WTC11 (cell line): ENCODE measurements at regions not wholly inside any gene's neighbourhood (a gene's known extent, or its start where the extent isn't known, plus 50 kb on each side); places are given as distances from the start of the nearest gene placed in this dataset.
A peak's percentile ranks its signal among the peaks of the same experiment; 100 is the strongest.

Experiments
- ATAC-seq: fragments of 200-7000 bp; cut with Tn5 transposase; 2 replicates; pipeline ENCODE4 v1.10.0; 2021; ENCODE audit warnings: mild to moderate bottlenecking, moderate library complexity
- CTCF ChIA-PET: fragments of 300-600 bp; sonication (Branson Sonifier 250); formaldehyde crosslinking; loops from one replicate; lab custom pipeline; 2021; ENCODE audit warnings: antibody characterized with exemption; lab: Charles Lee
- POLR2A ChIA-PET: fragments of 350-600 bp; sonication (Branson Sonifier 250); formaldehyde crosslinking; loops from one replicate; lab custom pipeline; 2021; ENCODE audit warnings: antibody characterized with exemption; lab: Charles Lee
- DNase-seq: peaks from one replicate; pipeline ENCODE4 v3.0.0; 2021; ENCODE audit warnings: low spot score
- H3K27ac Mint-ChIP-seq: 2 replicates; pipeline ENCODE4 v1.8.0; 2021; ENCODE audit warnings: mixed read lengths
- H3K27me3 Mint-ChIP-seq: 2 replicates; pipeline ENCODE4 v1.8.0; 2021; ENCODE audit warnings: low read depth, mild to moderate bottlenecking, moderate library complexity, mixed read lengths
- H3K36me3 Mint-ChIP-seq: 2 replicates; pipeline ENCODE4 v1.8.0; 2021; ENCODE audit warnings: mixed read lengths
- H3K4me1 Mint-ChIP-seq: 2 replicates; pipeline ENCODE4 v1.8.0; 2022; ENCODE audit warnings: mixed read lengths
- H3K4me3 Mint-ChIP-seq: 2 replicates; pipeline ENCODE4 v1.8.0; 2021; ENCODE audit warnings: mild to moderate bottlenecking, moderate library complexity, mixed read lengths
- H3K9me3 Mint-ChIP-seq: 2 replicates; pipeline ENCODE4 v1.8.0; 2021; ENCODE audit warnings: mixed read lengths
- ATF3 ChIP-seq: sonication (generic); formaldehyde crosslinking; conservative IDR thresholded peaks from 2 replicates; pipeline ENCODE4 v1.8.1; 2022; ENCODE audit warnings: mild to moderate bottlenecking, missing genetic modification reagents
- CREM ChIP-seq: sonication (generic); formaldehyde crosslinking; IDR thresholded peaks from 2 replicates; pipeline ENCODE4 v1.8.1; 2022; ENCODE audit warnings: mild to moderate bottlenecking, missing genetic modification reagents, moderate library complexity
- GABPB1 ChIP-seq: sonication (generic); formaldehyde crosslinking; IDR thresholded peaks from 2 replicates; pipeline ENCODE4 v1.8.1; 2023; ENCODE audit warnings: mild to moderate bottlenecking, missing genetic modification reagents
- SMAD3 ChIP-seq: sonication (generic); formaldehyde crosslinking; IDR thresholded peaks from 2 replicates; pipeline ENCODE4 v1.8.0; 2022; ENCODE audit warnings: missing genetic modification reagents, mild to moderate bottlenecking, borderline replicate concordance
- SOX15 ChIP-seq: fragments of 250-450 bp; sonication (Bioruptor Pico); IDR thresholded peaks from 2 replicates; pipeline ENCODE4 v1.9.0; 2021; ENCODE audit warnings: mild to moderate bottlenecking
- ZBTB21 ChIP-seq: sonication (generic); formaldehyde crosslinking; IDR thresholded peaks from 2 replicates; pipeline ENCODE4 v1.8.1; 2023; ENCODE audit warnings: mild to moderate bottlenecking, missing genetic modification reagents, borderline replicate concordance
- ZBTB43 ChIP-seq: sonication (generic); formaldehyde crosslinking; IDR thresholded peaks from 2 replicates; pipeline ENCODE4 v1.8.1; 2023; ENCODE audit warnings: mild to moderate bottlenecking, missing genetic modification reagents
- ZNF416 ChIP-seq: fragments of 250-450 bp; sonication (Bioruptor Pico); IDR thresholded peaks from 2 replicates; pipeline ENCODE4 v1.9.0; 2021; ENCODE audit warnings: mild to moderate bottlenecking, inconsistent platforms
- TF ChIP-seq, protein P1 (sequence below): fragments of 250-450 bp; sonication (Bioruptor Pico); IDR thresholded peaks from 2 replicates; pipeline ENCODE4 v2.1.2; 2022; ENCODE audit warnings: mild to moderate bottlenecking, moderate library complexity
- TF ChIP-seq, protein P2 (sequence below): sonication (generic); formaldehyde crosslinking; IDR thresholded peaks from 2 replicates; pipeline ENCODE4 v1.8.1; 2023; ENCODE audit warnings: mild to moderate bottlenecking, missing genetic modification reagents, moderate library complexity
- TF ChIP-seq, protein P3 (sequence below): fragments of 200-600 bp; IDR thresholded peaks from 2 replicates; pipeline ENCODE4 v1.8.0; 2022; ENCODE audit warnings: antibody characterized with exemption
- TF ChIP-seq, protein P4 (sequence below): fragments of 250-450 bp; sonication (Bioruptor Pico); IDR thresholded peaks from 2 replicates; pipeline ENCODE4 v1.9.0; 2021; ENCODE audit warnings: mild to moderate bottlenecking

GRCh38 chrX:128818690-128819089 lies 704.6 kb downstream of the SMARCA1 start:
- H3K9me3 Mint-ChIP-seq = no peaks in the 10 kb centered on the region
- H3K4me3 Mint-ChIP-seq = no peak overlapping the region
- POLR2A ChIA-PET = no interaction called here
- ATAC-seq = no peak
- CTCF ChIA-PET = interaction anchor here (1.6 kb wide), 2 partner anchors 37 to 55 kb away, joined by 4 to 6 read pairs; no protein-coding TSS in a partner anchor
- H3K27me3 Mint-ChIP-seq = no peaks in the 10 kb centered on the region
- no peak overlapping the region for H3K27ac Mint-ChIP-seq
- 0 out of 2 replicates have a peak, but pooled peaks have one; percentile 28 for TF ChIP-seq GABPB1 (CRISPR knock-in tag)
- no peak for TF ChIP-seq ZNF416 (CRISPR knock-in tag)
- TF ChIP-seq, protein P1, sequence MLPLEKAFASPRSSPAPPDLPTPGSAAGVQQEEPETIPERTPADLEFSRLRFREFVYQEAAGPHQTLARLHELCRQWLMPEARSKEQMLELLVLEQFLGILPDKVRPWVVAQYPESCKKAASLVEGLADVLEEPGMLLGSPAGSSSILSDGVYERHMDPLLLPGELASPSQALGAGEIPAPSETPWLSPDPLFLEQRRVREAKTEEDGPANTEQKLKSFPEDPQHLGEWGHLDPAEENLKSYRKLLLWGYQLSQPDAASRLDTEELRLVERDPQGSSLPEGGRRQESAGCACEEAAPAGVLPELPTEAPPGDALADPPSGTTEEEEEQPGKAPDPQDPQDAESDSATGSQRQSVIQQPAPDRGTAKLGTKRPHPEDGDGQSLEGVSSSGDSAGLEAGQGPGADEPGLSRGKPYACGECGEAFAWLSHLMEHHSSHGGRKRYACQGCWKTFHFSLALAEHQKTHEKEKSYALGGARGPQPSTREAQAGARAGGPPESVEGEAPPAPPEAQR (CRISPR knock-in tag) = no peak
- TF ChIP-seq, protein P2, sequence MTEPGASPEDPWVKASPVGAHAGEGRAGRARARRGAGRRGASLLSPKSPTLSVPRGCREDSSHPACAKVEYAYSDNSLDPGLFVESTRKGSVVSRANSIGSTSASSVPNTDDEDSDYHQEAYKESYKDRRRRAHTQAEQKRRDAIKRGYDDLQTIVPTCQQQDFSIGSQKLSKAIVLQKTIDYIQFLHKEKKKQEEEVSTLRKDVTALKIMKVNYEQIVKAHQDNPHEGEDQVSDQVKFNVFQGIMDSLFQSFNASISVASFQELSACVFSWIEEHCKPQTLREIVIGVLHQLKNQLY = no peak
- no peak for DNase-seq
- H3K36me3 Mint-ChIP-seq = no peaks in the 10 kb centered on the region
- H3K4me1 Mint-ChIP-seq = peaks cover 6% of the 10 kb centered on the region

- ATAC-seq (peak; percentile 74), DNase-seq (peak; percentile 9)
- Mint-ChIP-seq H3K27ac (no peak overlapping the region), H3K36me3 (no peaks in the 10 kb centered on the region), H3K4me3 (no peak overlapping the region), H3K27me3 (no peaks in the 10 kb centered on the region), H3K9me3 (no peaks in the 10 kb centered on the region), H3K4me1 (no peaks in the 10 kb centered on the region; the same call in 1 of the 2 replicates)
- TF ChIP-seq, protein P3, sequence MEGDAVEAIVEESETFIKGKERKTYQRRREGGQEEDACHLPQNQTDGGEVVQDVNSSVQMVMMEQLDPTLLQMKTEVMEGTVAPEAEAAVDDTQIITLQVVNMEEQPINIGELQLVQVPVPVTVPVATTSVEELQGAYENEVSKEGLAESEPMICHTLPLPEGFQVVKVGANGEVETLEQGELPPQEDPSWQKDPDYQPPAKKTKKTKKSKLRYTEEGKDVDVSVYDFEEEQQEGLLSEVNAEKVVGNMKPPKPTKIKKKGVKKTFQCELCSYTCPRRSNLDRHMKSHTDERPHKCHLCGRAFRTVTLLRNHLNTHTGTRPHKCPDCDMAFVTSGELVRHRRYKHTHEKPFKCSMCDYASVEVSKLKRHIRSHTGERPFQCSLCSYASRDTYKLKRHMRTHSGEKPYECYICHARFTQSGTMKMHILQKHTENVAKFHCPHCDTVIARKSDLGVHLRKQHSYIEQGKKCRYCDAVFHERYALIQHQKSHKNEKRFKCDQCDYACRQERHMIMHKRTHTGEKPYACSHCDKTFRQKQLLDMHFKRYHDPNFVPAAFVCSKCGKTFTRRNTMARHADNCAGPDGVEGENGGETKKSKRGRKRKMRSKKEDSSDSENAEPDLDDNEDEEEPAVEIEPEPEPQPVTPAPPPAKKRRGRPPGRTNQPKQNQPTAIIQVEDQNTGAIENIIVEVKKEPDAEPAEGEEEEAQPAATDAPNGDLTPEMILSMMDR = peak; percentile 33; the same call in 1 of the 2 replicates
- no peak for TF ChIP-seq SMAD3 (CRISPR knock-in tag)
- POLR2A ChIA-PET = no interaction called here
- CTCF ChIA-PET = interaction anchor here (0.7 to 2.2 kb wide), 6 partner anchors 33 to 160 kb away, joined by 3 to 12 read pairs (median 4); no protein-coding TSS in a partner anchor
These were observed 706.4 kb downstream of the SMARCA1 start for GRCh38 chrX:128816919-128817318.

DNA sequence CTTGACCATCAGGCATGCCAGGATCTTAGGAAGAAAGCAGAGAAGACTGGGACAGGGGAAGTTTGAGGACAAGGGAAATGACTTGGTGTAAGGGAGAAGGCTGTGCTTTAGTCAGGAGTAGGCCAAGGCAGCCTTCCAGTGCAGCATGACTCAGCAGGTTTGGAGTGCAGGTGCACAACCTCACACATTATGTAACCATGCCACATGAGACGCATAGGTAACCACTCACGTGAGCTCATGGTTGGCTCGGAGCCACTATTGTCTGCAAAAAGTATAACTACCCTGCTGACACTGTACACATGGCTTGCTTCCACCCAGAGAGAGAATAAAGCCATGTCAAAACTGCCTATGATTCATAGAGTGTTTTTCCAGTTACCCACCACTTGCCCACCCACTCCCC lies 715.9 kb downstream of the SMARCA1 start:
- peaks cover 20% of the 10 kb centered on the region for H3K36me3 Mint-ChIP-seq
- TF ChIP-seq, protein P4, sequence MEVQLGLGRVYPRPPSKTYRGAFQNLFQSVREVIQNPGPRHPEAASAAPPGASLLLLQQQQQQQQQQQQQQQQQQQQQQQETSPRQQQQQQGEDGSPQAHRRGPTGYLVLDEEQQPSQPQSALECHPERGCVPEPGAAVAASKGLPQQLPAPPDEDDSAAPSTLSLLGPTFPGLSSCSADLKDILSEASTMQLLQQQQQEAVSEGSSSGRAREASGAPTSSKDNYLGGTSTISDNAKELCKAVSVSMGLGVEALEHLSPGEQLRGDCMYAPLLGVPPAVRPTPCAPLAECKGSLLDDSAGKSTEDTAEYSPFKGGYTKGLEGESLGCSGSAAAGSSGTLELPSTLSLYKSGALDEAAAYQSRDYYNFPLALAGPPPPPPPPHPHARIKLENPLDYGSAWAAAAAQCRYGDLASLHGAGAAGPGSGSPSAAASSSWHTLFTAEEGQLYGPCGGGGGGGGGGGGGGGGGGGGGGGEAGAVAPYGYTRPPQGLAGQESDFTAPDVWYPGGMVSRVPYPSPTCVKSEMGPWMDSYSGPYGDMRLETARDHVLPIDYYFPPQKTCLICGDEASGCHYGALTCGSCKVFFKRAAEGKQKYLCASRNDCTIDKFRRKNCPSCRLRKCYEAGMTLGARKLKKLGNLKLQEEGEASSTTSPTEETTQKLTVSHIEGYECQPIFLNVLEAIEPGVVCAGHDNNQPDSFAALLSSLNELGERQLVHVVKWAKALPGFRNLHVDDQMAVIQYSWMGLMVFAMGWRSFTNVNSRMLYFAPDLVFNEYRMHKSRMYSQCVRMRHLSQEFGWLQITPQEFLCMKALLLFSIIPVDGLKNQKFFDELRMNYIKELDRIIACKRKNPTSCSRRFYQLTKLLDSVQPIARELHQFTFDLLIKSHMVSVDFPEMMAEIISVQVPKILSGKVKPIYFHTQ (CRISPR knock-in tag) = no peak
- TF ChIP-seq SOX15 (CRISPR knock-in tag) (no peak), ATF3 (CRISPR knock-in tag) (no peak), ZBTB21 (CRISPR knock-in tag) (no peak), ZBTB43 (CRISPR knock-in tag) (no peak), CREM (no peak)
- TF ChIP-seq, all 79 proteins: peak for 0
- Mint-ChIP-seq H3K9me3 (peaks cover 27% of the 10 kb centered on the region), H3K4me1 (no peaks in the 10 kb centered on the region), H3K27ac (no peak overlapping the region), H3K4me3 (no peak overlapping the region), H3K27me3 (no peaks in the 10 kb centered on the region)
- CTCF ChIA-PET = no interaction called here
- POLR2A ChIA-PET = no interaction called here
- ATAC-seq = no peak
- no peak for DNase-seq
